Natural killer cell (primary cell): ENCODE measurements at regions not wholly inside any gene's neighbourhood (a gene's known extent, or its start where the extent isn't known, plus 50 kb on each side); places are given as distances from the start of the nearest gene placed in this dataset.

Experiments used
- ATAC-seq, 3 donors: fragments of 150-1000 bp in 2 of 3; fragments of 200-7000 bp in 1 of 3; cut with Tn5 transposase; 1 replicate in 1 of 3; 2 replicates in 2 of 3; pipeline ENCODE4 v1.10.0; 2021; ENCODE audit warnings: mild to moderate bottlenecking in 2 of 3, moderate library complexity in 2 of 3
- DNase-seq, 2 donors: peaks; one replicate each; pipeline versions ENCODE4 v3.0.0 to v3.0.0-alpha.2; 2013 to 2021; ENCODE audit warnings: mixed read lengths in 1 of 2
- H3K27ac ChIP-seq: one replicate; pipeline ENCODE4 v1.5.1; 2013; ENCODE audit warnings: mild to moderate bottlenecking, low read length
- H3K27me3 ChIP-seq: one replicate; pipeline ENCODE4 v1.6.1; 2013; ENCODE audit warnings: low read length; ENCODE audit not compliant: control insufficient read depth, insufficient read depth
- H3K36me3 ChIP-seq: one replicate; pipeline ENCODE4 v1.6.1; 2013; ENCODE audit warnings: low read length; ENCODE audit not compliant: control insufficient read depth, insufficient read depth
- H3K4me1 ChIP-seq: one replicate; pipeline ENCODE4 v1.6.1; 2013; ENCODE audit warnings: low read length; ENCODE audit not compliant: control insufficient read depth, insufficient read depth
- H3K4me3 ChIP-seq: one replicate; pipeline ENCODE4 v1.5.1; 2013; ENCODE audit warnings: low read length
- H3K9me3 ChIP-seq: one replicate; pipeline ENCODE4 v1.6.1; 2013; ENCODE audit warnings: low read length; ENCODE audit not compliant: control insufficient read depth, insufficient read depth
- H3K27ac Mint-ChIP-seq, 2 donors: one replicate each; pipeline ENCODE4 v1.8.0; 2022; ENCODE audit warnings: mild to moderate bottlenecking in 2 of 2, mixed read lengths in 2 of 2, moderate library complexity in 1 of 2
- H3K27me3 Mint-ChIP-seq, 2 donors: one replicate each; pipeline ENCODE4 v1.8.0; 2022; ENCODE audit warnings: low read depth in 2 of 2, mixed read lengths in 2 of 2
- H3K36me3 Mint-ChIP-seq: one replicate; pipeline ENCODE4 v1.8.0; 2022; ENCODE audit warnings: mixed read lengths
- H3K4me1 Mint-ChIP-seq, 2 donors: one replicate each; pipeline ENCODE4 v1.8.0; 2022; ENCODE audit warnings: mixed read lengths in 2 of 2
- H3K4me3 Mint-ChIP-seq: one replicate; pipeline ENCODE4 v1.8.0; 2022; ENCODE audit warnings: mild to moderate bottlenecking, moderate library complexity, mixed read lengths
- H3K9me3 Mint-ChIP-seq, 2 donors: one replicate each; pipeline ENCODE4 v1.8.0; 2022; ENCODE audit warnings: mixed read lengths in 2 of 2
- WGBS: methylation state at CpG from one replicate; pipeline ENCODE4 v1.1.7; 2013; ENCODE audit warnings: missing lambda C conversion rate; ENCODE audit not compliant: insufficient coverage; 5-methylcytosine and 5-hydroxymethylcytosine counted together
- intact Hi-C: fragments of 100-400 bp; cut with micrococcal nuclease; formaldehyde crosslinking; loops from one replicate; pipeline ENCODE4 v1.14.2; 2022
- TF ChIP-seq, protein P1 (sequence below): fragments of 200-600 bp; IDR thresholded peaks from one replicate; pipeline ENCODE4 v1.8.0; 2022; ENCODE audit warnings: antibody characterized with exemption

DNA sequence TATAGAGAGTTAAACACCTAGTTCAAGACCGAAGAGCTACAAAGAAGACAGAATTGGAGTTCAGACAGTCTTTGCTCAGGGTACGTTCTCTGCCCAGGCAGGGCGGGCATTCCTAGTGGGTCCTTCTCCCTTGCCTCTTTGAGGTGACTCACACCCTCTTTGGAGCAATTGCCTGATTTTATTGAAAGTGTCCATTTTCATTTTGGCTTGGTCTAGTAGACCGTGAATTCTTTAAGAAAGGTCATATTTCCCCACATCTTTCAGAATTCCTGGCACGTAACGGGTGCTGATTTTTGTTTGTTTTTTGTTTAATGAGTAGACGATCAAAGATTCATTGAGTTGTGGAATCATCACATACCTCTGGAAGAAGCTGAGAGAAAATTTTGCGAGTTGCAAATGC, 871.5 kb downstream of the RNF144A start:
- H3K4me1 Mint-ChIP-seq: no peaks in the 10 kb centered on the region
- no peak overlapping the region for H3K27ac Mint-ChIP-seq
- H3K9me3 ChIP-seq: no peaks in the 10 kb centered on the region
- H3K27ac ChIP-seq: no peak overlapping the region
- TF ChIP-seq, protein P1, sequence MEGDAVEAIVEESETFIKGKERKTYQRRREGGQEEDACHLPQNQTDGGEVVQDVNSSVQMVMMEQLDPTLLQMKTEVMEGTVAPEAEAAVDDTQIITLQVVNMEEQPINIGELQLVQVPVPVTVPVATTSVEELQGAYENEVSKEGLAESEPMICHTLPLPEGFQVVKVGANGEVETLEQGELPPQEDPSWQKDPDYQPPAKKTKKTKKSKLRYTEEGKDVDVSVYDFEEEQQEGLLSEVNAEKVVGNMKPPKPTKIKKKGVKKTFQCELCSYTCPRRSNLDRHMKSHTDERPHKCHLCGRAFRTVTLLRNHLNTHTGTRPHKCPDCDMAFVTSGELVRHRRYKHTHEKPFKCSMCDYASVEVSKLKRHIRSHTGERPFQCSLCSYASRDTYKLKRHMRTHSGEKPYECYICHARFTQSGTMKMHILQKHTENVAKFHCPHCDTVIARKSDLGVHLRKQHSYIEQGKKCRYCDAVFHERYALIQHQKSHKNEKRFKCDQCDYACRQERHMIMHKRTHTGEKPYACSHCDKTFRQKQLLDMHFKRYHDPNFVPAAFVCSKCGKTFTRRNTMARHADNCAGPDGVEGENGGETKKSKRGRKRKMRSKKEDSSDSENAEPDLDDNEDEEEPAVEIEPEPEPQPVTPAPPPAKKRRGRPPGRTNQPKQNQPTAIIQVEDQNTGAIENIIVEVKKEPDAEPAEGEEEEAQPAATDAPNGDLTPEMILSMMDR: no peak
- H3K36me3 Mint-ChIP-seq: no peaks in the 10 kb centered on the region
- intact Hi-C loops: no loop called here
- peaks cover 0 to 5% of the 10 kb centered on the region in 2 donors for H3K27me3 Mint-ChIP-seq
- no peaks in the 10 kb centered on the region for H3K4me1 ChIP-seq
- ATAC-seq (no peak), DNase-seq (no peak)
- 94% methylated on average over 8 of the region's 8 CpGs for WGBS
- H3K9me3 Mint-ChIP-seq: no peaks in the 10 kb centered on the region
- no peaks in the 10 kb centered on the region for H3K36me3 ChIP-seq
- H3K27me3 ChIP-seq: no peaks in the 10 kb centered on the region
- no peak overlapping the region for H3K4me3 ChIP-seq
- H3K4me3 Mint-ChIP-seq: no peak overlapping the region

DNA sequence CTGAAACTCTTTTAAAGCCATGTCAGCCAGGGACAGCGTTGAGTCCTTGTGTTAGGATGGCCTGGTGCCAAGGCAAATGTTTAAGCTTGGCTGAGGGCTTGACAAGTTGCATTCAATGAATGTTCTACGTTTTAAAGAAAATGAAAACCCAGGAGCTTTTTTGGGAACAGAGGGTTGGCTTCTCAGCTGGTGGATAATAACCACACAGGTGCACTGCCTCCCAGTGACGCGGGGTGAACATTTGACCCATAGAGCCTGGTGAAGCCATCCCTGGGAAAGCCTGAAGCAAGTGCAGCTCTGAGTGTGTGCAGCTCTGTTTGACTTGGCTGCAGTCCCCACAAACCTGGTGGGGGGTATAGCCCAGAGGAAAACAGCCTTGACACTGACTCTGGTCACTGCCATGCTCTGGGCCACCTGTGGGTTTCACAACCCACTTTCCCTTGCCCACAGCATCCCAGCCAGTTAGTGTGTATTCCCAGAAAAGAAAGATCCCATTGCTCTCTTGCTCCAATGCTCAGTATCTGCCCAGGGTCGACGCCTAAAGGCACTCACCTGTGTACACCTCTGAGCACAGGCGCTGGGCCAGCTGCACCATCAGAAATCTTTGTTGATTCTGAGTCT, 874.9 kb downstream of the RNF144A start:
- Mint-ChIP-seq H3K36me3 (no peaks in the 10 kb centered on the region), H3K27me3 (no peaks in the 10 kb centered on the region), H3K9me3 (no peaks in the 10 kb centered on the region), H3K27ac (no peak overlapping the region), H3K4me3 (no peak overlapping the region), H3K4me1 (peaks cover 0 to 6% of the 10 kb centered on the region in 2 donors)
- Histone ChIP-seq H3K27me3 (no peaks in the 10 kb centered on the region), H3K9me3 (no peaks in the 10 kb centered on the region), H3K4me1 (no peaks in the 10 kb centered on the region), H3K36me3 (no peaks in the 10 kb centered on the region), H3K4me3 (no peak overlapping the region), H3K27ac (no peak overlapping the region)
- TF ChIP-seq, protein P1: no peak
- WGBS: 94% methylated on average over 7 of the region's 7 CpGs
- ATAC-seq: no peak
- intact Hi-C loops: no loop called here
- DNase-seq: no peak

DNA sequence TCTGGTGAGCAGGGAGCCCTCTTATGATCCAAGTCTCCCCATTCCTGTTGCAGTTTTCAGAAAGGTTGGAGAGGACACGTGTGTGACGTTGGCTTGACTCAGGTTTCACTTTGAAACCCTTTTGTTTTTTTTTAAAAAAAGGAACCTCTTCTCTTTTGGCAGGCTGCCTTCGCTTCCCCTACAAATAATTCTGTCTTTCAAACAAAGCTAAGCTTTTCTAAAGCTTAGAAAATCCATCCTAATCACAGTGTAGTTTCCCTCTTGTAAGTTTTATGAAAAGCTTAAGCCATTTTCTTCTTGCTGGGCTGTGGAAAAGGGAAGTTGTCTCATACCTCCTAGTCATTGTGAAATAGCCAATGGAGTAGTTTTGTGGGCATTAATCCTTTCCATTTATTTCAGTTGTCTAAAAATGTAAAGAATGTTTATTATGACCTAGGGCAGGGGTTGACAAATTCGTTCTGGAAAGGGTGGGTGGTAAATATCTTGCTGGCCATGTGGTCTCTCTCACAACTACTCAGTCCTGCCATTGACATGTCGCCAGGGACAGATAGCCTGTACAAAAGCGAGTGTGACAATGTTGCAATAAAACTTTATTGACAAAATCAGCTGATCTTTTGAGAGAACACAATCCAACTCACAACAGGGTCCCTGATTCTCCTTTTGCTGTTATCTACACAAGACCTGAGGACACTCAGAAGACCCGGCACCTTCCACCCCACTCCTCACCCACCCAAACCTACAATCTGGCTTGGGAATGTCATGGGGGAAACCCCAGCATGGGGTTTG, 878.8 kb downstream of the RNF144A start:
- Histone ChIP-seq H3K4me1 (no peaks in the 10 kb centered on the region), H3K36me3 (no peaks in the 10 kb centered on the region), H3K4me3 (no peak overlapping the region), H3K9me3 (peaks cover 4% of the 10 kb centered on the region), H3K27ac (no peak overlapping the region), H3K27me3 (no peaks in the 10 kb centered on the region)
- Mint-ChIP-seq H3K36me3 (peaks cover 8% of the 10 kb centered on the region), H3K4me1 (peaks cover 0 to 6% of the 10 kb centered on the region in 2 donors), H3K27ac (no peak overlapping the region), H3K9me3 (no peaks in the 10 kb centered on the region), H3K4me3 (no peak overlapping the region), H3K27me3 (peaks cover 7 to 10% of the 10 kb centered on the region in 2 donors)
- intact Hi-C loops: no loop called here
- WGBS: 57% methylated on average over 7 of the region's 7 CpGs
- TF ChIP-seq, protein P1: no peak
- no peak for DNase-seq
- no peak for ATAC-seq
